ENCODE measurements at regions not wholly inside any gene's neighbourhood (a gene's known extent, or its start where the extent isn't known, plus 50 kb on each side); places are given as distances from the start of the nearest gene placed in this dataset.
"Not testable (repeated sequence)": the region's sequence is repeated elsewhere in the genome, so short reads cannot be mapped to it uniquely, and the experiment has no call there.

DNA sequence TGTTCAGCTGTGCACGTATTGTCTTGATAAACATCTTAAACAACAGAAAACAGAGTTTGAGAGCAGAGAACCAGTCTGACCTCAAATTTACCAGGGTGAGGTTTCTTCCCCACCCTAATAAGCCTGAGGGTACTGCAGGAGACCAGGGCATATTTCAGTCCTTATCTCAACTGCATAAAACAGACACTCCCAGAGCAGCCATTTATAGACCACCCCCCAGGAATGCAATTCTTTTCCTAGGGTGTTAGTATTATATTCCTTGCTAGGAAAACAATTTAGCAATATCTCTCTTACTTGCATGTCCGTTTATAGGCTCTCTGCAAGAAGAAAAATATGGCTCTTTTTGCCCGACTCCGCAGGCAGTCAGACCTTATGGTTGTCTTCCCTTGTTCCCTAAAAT, 747.2 kb downstream of the TTLL7 start:
- ATAC-seq; H3K36me3 ChIP-seq; intact Hi-C loops (cut with DNase I; ENCODE audit: low total_unique reads): not testable (repeated sequence)

DNA sequence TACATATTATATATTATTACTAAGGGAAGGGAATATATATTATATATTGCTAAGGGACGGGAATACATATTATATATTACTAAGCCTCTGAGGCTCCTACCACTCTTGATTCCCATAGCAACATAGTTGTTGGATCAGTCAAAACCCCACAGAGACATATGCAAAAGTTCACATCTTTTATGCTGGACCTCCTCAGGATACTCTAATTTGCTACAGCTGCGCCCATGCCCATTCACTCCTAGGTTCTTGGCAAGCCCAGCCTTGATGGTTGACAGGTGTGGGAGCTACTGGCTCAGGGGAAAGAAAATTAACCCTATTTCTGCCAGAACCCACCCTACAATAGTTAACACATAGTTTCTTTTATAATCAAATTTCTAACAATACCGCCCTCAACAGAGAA, 752.2 kb downstream of the TTLL7 start:
- intact Hi-C loops (cut with DNase I; ENCODE audit: low total_unique reads); H3K4me1 ChIP-seq; H3K27ac ChIP-seq; DNase-seq; ATAC-seq; H3K9me3 ChIP-seq; H3K27me3 ChIP-seq; H3K4me3 ChIP-seq; in situ Hi-C loops (cut with MboI; ENCODE audit: low sequenced_read_pairs in 4 of 4); H3K36me3 ChIP-seq: not testable (repeated sequence)

More for the DNA sequence above, 747.2 kb downstream of the TTLL7 start:
- H3K4me3 ChIP-seq; H3K4me1 ChIP-seq; H3K27me3 ChIP-seq; H3K9me3 ChIP-seq; DNase-seq; in situ Hi-C loops (cut with MboI; ENCODE audit: low sequenced_read_pairs in 4 of 4); H3K27ac ChIP-seq: not testable (repeated sequence)

DNA sequence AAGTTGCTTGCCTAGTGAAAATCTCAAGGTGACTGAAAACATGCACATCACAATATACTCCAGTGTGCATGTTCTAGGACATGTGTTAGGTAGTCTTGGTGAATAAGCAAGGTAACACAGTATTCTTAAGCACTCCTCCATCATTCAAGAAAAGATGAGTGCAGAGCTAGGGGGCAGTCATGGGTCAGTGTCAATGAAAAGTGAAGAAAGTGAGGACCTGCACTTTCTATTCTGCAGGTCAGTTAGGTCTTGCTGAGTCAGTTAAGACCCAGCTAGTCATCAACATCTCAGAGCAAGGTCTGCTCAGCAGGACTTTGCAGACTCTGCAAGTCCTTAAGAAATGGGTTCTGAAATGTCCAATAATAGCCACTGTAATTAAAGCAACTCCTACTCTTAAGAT, 754.1 kb downstream of the TTLL7 start:
- H3K4me1 ChIP-seq; H3K9me3 ChIP-seq; in situ Hi-C loops (cut with MboI; ENCODE audit: low sequenced_read_pairs in 4 of 4); intact Hi-C loops (cut with DNase I; ENCODE audit: low total_unique reads); ATAC-seq; H3K27ac ChIP-seq; H3K27me3 ChIP-seq; H3K36me3 ChIP-seq; DNase-seq; H3K4me3 ChIP-seq: not testable (repeated sequence)

DNA sequence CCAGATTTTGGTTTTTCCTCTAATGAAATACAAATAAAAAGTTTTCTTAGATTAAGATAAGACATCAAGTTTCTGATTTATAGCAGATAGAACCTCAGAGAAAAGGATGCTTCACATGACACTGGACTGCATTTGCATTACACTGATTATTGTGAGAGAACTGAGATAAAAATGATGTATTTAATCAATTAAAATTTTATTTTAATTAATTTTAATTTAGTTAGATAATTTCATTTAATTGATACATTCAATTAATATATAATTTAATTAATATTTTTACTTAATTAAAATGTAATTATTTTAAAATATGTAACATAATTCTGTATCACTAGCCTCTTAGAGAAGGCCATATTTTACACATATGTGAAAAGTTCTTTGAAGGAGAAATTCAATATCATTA, 759.4 kb downstream of the TTLL7 start:
- intact Hi-C loops (cut with DNase I; ENCODE audit: low total_unique reads); H3K36me3 ChIP-seq; H3K9me3 ChIP-seq; H3K27ac ChIP-seq; H3K27me3 ChIP-seq; DNase-seq; in situ Hi-C loops (cut with MboI; ENCODE audit: low sequenced_read_pairs in 4 of 4); H3K4me3 ChIP-seq; H3K4me1 ChIP-seq; ATAC-seq: not testable (repeated sequence)

- H3K27ac ChIP-seq; in situ Hi-C loops (cut with MboI; ENCODE audit: low sequenced_read_pairs in 4 of 4); H3K9me3 ChIP-seq; H3K27me3 ChIP-seq; intact Hi-C loops (cut with DNase I; ENCODE audit: low total_unique reads); DNase-seq; H3K36me3 ChIP-seq; ATAC-seq; H3K4me3 ChIP-seq; H3K4me1 ChIP-seq: not testable (repeated sequence)
These were observed 760.3 kb downstream of the TTLL7 start for GRCh38 chr1:83238654-83239053.

GRCh38 chr1:83219788-83220187, 779.1 kb downstream of the TTLL7 start:
- ATAC-seq; H3K27ac ChIP-seq; intact Hi-C loops (cut with DNase I; ENCODE audit: low total_unique reads); H3K4me1 ChIP-seq; H3K27me3 ChIP-seq; DNase-seq; H3K4me3 ChIP-seq; H3K36me3 ChIP-seq; in situ Hi-C loops (cut with MboI; ENCODE audit: low sequenced_read_pairs in 4 of 4); H3K9me3 ChIP-seq: not testable (repeated sequence)

DNA sequence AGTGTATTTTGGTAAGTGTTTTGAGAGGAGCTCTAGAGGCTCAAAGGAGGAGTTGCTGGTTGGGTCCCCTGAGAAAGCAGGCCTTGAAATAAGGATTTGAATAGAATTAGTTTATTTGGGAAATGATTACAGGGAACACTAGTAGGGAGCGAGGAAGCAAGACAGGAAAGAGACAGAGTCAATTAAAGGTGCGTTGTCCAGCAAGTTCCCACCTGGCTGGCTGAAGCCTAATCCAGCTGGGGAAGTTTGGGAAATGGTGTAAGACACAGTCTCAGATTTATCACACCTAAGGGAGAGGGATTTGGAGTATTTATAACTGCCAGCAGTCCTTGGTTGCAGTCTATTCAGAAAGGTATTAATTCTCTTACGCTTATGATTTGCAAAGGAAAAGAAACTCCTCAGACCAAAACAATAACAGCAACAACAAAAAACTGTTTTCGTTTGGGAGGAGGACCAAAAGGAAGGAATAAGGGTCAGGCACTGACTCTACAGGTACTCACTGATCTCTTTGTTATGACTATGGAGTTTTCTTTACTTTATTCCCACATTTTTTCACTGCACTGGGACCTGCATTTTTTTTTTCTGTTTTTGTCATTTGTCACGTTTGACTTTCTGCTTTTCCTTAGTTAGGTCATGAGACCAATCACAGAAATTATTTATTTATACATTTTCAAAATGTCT, 780.8 kb downstream of the TTLL7 start:
- H3K27me3 ChIP-seq; H3K36me3 ChIP-seq; ATAC-seq; in situ Hi-C loops (cut with MboI; ENCODE audit: low sequenced_read_pairs in 4 of 4); H3K4me1 ChIP-seq; intact Hi-C loops (cut with DNase I; ENCODE audit: low total_unique reads); H3K9me3 ChIP-seq; H3K27ac ChIP-seq; DNase-seq; H3K4me3 ChIP-seq: not testable (repeated sequence)

- H3K4me3 ChIP-seq; H3K4me1 ChIP-seq; H3K27ac ChIP-seq; H3K27me3 ChIP-seq; intact Hi-C loops (cut with DNase I; ENCODE audit: low total_unique reads); H3K36me3 ChIP-seq; DNase-seq; in situ Hi-C loops (cut with MboI; ENCODE audit: low sequenced_read_pairs in 4 of 4); H3K9me3 ChIP-seq; ATAC-seq: not testable (repeated sequence)
These were observed 784.6 kb downstream of the TTLL7 start for GRCh38 chr1:83214317-83214716.

- in situ Hi-C loops (cut with MboI; ENCODE audit: low sequenced_read_pairs in 4 of 4); H3K36me3 ChIP-seq; H3K4me1 ChIP-seq; ATAC-seq; H3K27me3 ChIP-seq; H3K27ac ChIP-seq; intact Hi-C loops (cut with DNase I; ENCODE audit: low total_unique reads); H3K4me3 ChIP-seq; DNase-seq; H3K9me3 ChIP-seq: not testable (repeated sequence)
These were observed 785.3 kb downstream of the TTLL7 start for GRCh38 chr1:83213648-83214047.

DNA sequence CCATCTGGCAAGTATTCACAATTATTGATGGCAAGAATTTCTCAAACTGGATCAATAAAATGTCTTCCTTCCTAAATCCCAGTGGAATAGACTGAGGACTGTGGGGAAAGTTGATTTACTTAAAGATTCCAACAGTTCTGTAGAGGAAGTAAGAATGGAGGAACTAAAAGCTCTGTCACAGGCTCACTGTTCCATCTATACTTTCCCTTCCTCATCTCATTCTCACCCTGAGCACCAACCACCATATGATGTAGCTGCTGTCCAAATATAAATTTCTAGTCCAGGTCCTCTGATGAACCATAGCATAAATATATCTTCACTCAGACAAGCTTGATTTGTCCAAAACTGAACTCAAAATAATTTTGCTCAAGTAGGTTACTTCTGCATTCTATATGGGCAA, 786.9 kb downstream of the TTLL7 start:
- H3K4me1 ChIP-seq; H3K27me3 ChIP-seq; in situ Hi-C loops (cut with MboI; ENCODE audit: low sequenced_read_pairs in 4 of 4); DNase-seq; intact Hi-C loops (cut with DNase I; ENCODE audit: low total_unique reads); H3K9me3 ChIP-seq; H3K36me3 ChIP-seq; H3K27ac ChIP-seq; H3K4me3 ChIP-seq; ATAC-seq: not testable (repeated sequence)

DNA sequence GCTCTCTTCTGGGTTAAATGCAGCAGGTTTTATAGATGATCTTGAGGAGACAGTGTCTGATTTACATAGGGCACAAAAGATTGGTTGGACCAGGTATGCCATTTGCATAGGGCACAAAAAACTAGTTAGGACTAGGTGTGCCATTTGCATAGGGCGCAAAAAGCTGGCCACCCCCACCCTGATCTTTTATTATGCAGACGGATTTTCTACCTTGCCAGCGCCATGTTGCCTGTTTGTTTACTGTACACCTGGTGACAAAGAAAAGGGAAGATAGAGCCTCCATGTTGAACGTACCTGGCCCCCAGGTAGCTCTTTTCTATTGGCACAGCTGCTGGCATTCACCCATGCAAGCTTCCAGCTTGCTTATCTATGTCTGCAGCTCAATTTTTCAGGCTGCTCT, 790.4 kb downstream of the TTLL7 start:
- intact Hi-C loops (cut with DNase I; ENCODE audit: low total_unique reads); H3K27ac ChIP-seq; H3K4me3 ChIP-seq; H3K27me3 ChIP-seq; H3K9me3 ChIP-seq; H3K4me1 ChIP-seq; DNase-seq; ATAC-seq; in situ Hi-C loops (cut with MboI; ENCODE audit: low sequenced_read_pairs in 4 of 4); H3K36me3 ChIP-seq: not testable (repeated sequence)

GRCh38 chr1:83194610-83195009, 804.3 kb downstream of the TTLL7 start:
- H3K4me1 ChIP-seq; ATAC-seq; H3K27me3 ChIP-seq; H3K36me3 ChIP-seq; DNase-seq; intact Hi-C loops (cut with DNase I; ENCODE audit: low total_unique reads); H3K4me3 ChIP-seq; H3K9me3 ChIP-seq; H3K27ac ChIP-seq; in situ Hi-C loops (cut with MboI; ENCODE audit: low sequenced_read_pairs in 4 of 4): not testable (repeated sequence)

All from gastrocnemius medialis (tissue), 4 donors.